ENCODE measurements at regions not wholly inside any gene's neighbourhood (a gene's known extent, or its start where the extent isn't known, plus 50 kb on each side); places are given as distances from the start of the nearest gene placed in this dataset.

GRCh38 chr11:128302425-128303186 lies 284.8 kb downstream of the ETS1 start:
- TF ChIP-seq TOX (CRISPR knock-in tag; IDR thresholded peaks at IDR 0.05; ENCODE audit: borderline replicate concordance) (no peak), TCF4 (CRISPR knock-in tag; IDR thresholded peaks at IDR 0.05; ENCODE audit: borderline replicate concordance) (peak; percentile 20; the same call in 1 of the 2 replicates)
- ATAC-seq, result no peak

- TF ChIP-seq ISL1 (CRISPR knock-in tag; IDR thresholded peaks at IDR 0.05), result no peak
- TF ChIP-seq, protein P1, sequence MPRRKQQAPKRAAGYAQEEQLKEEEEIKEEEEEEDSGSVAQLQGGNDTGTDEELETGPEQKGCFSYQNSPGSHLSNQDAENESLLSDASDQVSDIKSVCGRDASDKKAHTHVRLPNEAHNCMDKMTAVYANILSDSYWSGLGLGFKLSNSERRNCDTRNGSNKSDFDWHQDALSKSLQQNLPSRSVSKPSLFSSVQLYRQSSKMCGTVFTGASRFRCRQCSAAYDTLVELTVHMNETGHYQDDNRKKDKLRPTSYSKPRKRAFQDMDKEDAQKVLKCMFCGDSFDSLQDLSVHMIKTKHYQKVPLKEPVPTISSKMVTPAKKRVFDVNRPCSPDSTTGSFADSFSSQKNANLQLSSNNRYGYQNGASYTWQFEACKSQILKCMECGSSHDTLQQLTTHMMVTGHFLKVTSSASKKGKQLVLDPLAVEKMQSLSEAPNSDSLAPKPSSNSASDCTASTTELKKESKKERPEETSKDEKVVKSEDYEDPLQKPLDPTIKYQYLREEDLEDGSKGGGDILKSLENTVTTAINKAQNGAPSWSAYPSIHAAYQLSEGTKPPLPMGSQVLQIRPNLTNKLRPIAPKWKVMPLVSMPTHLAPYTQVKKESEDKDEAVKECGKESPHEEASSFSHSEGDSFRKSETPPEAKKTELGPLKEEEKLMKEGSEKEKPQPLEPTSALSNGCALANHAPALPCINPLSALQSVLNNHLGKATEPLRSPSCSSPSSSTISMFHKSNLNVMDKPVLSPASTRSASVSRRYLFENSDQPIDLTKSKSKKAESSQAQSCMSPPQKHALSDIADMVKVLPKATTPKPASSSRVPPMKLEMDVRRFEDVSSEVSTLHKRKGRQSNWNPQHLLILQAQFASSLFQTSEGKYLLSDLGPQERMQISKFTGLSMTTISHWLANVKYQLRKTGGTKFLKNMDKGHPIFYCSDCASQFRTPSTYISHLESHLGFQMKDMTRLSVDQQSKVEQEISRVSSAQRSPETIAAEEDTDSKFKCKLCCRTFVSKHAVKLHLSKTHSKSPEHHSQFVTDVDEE (CRISPR knock-in tag; IDR thresholded peaks at IDR 0.05), result no peak
- TF ChIP-seq PPARA (CRISPR knock-in tag; IDR thresholded peaks at IDR 0.05; ENCODE audit: borderline replicate concordance), result no peak
- TF ChIP-seq BACH2 (CRISPR knock-in tag; IDR thresholded peaks at IDR 0.05; ENCODE audit: borderline replicate concordance), result no peak
- TF ChIP-seq, protein P2, sequence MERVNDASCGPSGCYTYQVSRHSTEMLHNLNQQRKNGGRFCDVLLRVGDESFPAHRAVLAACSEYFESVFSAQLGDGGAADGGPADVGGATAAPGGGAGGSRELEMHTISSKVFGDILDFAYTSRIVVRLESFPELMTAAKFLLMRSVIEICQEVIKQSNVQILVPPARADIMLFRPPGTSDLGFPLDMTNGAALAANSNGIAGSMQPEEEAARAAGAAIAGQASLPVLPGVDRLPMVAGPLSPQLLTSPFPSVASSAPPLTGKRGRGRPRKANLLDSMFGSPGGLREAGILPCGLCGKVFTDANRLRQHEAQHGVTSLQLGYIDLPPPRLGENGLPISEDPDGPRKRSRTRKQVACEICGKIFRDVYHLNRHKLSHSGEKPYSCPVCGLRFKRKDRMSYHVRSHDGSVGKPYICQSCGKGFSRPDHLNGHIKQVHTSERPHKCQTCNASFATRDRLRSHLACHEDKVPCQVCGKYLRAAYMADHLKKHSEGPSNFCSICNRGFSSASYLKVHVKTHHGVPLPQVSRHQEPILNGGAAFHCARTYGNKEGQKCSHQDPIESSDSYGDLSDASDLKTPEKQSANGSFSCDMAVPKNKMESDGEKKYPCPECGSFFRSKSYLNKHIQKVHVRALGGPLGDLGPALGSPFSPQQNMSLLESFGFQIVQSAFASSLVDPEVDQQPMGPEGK (CRISPR knock-in tag; IDR thresholded peaks at IDR 0.05; ENCODE audit: borderline replicate concordance), result no peak
- no peak for TF ChIP-seq ZFP30 (CRISPR knock-in tag; IDR thresholded peaks at IDR 0.05)
- no peak for TF ChIP-seq GLIS3 (CRISPR knock-in tag; IDR thresholded peaks at IDR 0.05)
- ATAC-seq, result no peak
Observed at GRCh38 chr11:128301756-128302155, 285.6 kb downstream of the ETS1 start.

- TF ChIP-seq ARNTL (CRISPR knock-in tag; IDR thresholded peaks at IDR 0.05; ENCODE audit: borderline replicate concordance, low read depth) (no peak), ZC3H10 (CRISPR knock-in tag; IDR thresholded peaks at IDR 0.05) (no peak), GLIS3 (CRISPR knock-in tag; IDR thresholded peaks at IDR 0.05) (no peak), ZFP3 (CRISPR knock-in tag; IDR thresholded peaks at IDR 0.05) (no peak), PPARA (CRISPR knock-in tag; IDR thresholded peaks at IDR 0.05; ENCODE audit: borderline replicate concordance) (no peak)
- no peak for ATAC-seq
Observed at GRCh38 chr11:128300785-128301184, 286.6 kb downstream of the ETS1 start.

DNA sequence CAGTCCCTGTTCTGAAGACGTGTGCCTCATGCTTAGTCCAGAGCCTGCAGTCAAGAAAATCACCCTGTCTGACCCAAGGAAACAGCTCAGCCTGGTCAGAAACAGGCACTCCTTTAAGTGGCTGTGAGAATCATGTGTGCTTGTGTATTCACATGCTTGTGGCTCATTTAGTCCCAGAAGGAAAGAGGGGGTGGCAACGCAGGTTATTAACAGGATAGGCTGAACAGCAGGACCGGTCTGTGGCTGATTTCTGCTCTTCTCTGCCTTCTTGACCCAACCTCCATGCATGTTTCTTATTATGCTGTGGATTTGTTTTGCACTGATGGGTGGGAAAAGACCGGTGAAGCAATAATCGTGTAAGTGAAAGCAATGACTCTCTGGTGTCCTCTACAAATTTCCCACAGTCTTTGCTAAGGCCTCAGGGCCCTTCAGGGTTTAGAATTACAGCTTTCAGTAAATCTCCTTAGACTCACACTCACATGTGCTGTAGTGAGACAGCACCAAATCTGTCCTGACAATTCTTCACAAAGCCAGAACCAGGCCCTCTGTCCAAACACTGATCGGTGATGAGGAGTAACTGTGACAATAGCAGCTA lies 288.1 kb downstream of the ETS1 start:
- TF ChIP-seq GLIS3 (CRISPR knock-in tag; IDR thresholded peaks at IDR 0.05), result no peak
- no peak for TF ChIP-seq OSR1 (CRISPR knock-in tag; IDR thresholded peaks at IDR 0.05)
- no peak for TF ChIP-seq ZNF8 (CRISPR knock-in tag; IDR thresholded peaks at IDR 0.05)
- no peak for TF ChIP-seq POU6F1 (CRISPR knock-in tag; IDR thresholded peaks at IDR 0.05; ENCODE audit: borderline replicate concordance, low read depth)
- no peak for TF ChIP-seq ZNF70 (CRISPR knock-in tag; IDR thresholded peaks at IDR 0.05)
- TF ChIP-seq SNAI2 (CRISPR knock-in tag; IDR thresholded peaks at IDR 0.05), result no peak
- no peak for TF ChIP-seq ESRRG (CRISPR knock-in tag; IDR thresholded peaks at IDR 0.05)
- TF ChIP-seq, protein P2 (CRISPR knock-in tag; IDR thresholded peaks at IDR 0.05; ENCODE audit: borderline replicate concordance), result no peak
- TF ChIP-seq BACH2 (CRISPR knock-in tag; IDR thresholded peaks at IDR 0.05; ENCODE audit: borderline replicate concordance), result no peak
- TF ChIP-seq ISL1 (CRISPR knock-in tag; IDR thresholded peaks at IDR 0.05), result no peak
- no peak for TF ChIP-seq ZFP3 (CRISPR knock-in tag; IDR thresholded peaks at IDR 0.05)
- TF ChIP-seq RARB (CRISPR knock-in tag; IDR thresholded peaks at IDR 0.05), result no peak
- no peak for TF ChIP-seq CSRNP3 (CRISPR knock-in tag; IDR thresholded peaks at IDR 0.05)
- TF ChIP-seq ZC3H10 (CRISPR knock-in tag; IDR thresholded peaks at IDR 0.05), result no peak
- no peak for TF ChIP-seq TOX (CRISPR knock-in tag; IDR thresholded peaks at IDR 0.05; ENCODE audit: borderline replicate concordance)
- no peak for TF ChIP-seq ZFP30 (CRISPR knock-in tag; IDR thresholded peaks at IDR 0.05)
- TF ChIP-seq TCF4 (CRISPR knock-in tag; IDR thresholded peaks at IDR 0.05; ENCODE audit: borderline replicate concordance), result no peak
- no peak for TF ChIP-seq CREB5 (CRISPR knock-in tag; IDR thresholded peaks at IDR 0.05; ENCODE audit: low read depth)
- no peak for ATAC-seq
